ENCODE measurements at regions not wholly inside any gene's neighbourhood (a gene's known extent, or its start where the extent isn't known, plus 50 kb on each side); places are given as distances from the start of the nearest gene placed in this dataset.

DNA sequence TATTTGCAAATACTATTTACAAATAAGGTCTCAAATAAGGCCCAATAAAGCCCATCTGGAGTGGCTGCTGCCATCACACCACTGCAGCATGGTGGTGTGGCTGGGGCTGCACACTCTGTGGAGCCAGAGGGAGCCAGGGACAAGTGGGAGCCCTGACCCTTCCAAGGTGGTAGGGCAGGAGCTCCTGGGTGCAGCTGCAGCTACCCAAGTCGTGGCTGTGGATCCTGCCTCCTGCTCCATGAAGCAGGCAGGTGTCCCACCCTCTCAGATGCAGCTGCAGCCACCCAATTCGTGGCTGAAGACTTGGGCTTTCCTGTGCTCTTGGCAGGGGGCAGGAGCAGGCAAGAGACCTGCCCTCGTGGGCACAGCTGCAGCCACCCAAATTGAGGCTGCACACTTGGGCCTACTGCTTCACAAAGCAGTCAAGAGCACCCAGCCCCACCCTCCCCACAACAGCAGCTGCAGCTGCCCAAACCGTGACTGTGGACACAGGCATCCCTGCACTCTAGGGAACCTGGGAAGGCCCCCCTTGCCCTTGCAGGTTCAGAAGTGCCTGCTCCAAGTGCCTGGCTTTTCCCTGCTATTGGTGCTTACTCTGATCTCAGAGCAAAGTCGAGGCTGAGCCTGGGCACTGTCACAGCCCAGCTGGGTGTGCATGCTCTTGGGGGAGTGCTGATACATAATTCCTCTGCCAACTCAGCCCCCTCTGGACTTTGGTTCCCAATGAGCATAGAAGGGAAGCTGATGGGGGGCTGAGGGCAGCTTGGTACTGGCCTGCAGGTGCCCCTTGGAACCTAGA is 614.8 kb downstream of the PCDH18 start:
- no peak overlapping the region for H3K4me2 ChIP-seq (ENCODE audit: low read depth, low read length, poor library complexity, severe bottlenecking)
- H3K27ac ChIP-seq (ENCODE audit: low read depth, low read length) = no peak overlapping the region
- H3K9ac ChIP-seq (ENCODE audit: low read length) = no peak overlapping the region
- no peak overlapping the region for H2AFZ ChIP-seq (ENCODE audit: low read depth, low read length, severe bottlenecking)
- no peaks in the 10 kb centered on the region for H3F3A ChIP-seq (ENCODE audit: insufficient read depth)
- H3K27me3 ChIP-seq (ENCODE audit: low read length) = no peaks in the 10 kb centered on the region
- no peaks in the 10 kb centered on the region for H3K36me3 ChIP-seq (ENCODE audit: low read length)
- no peaks in the 10 kb centered on the region for H4K20me1 ChIP-seq (ENCODE audit: low read depth, low read length)
- no peak overlapping the region for H3K4me3 ChIP-seq (ENCODE audit: insufficient read depth, low read length, poor library complexity, severe bottlenecking)
- H3K79me2 ChIP-seq (ENCODE audit: insufficient read depth, low read length) = no peaks in the 10 kb centered on the region
- TF ChIP-seq EZH2phosphoT487 (conservative IDR thresholded peaks at IDR 0.05; ENCODE audit: low read length) = no peak
- TF ChIP-seq CTCF (IDR thresholded peaks at IDR 0.05; ENCODE audit: insufficient read depth, low read length, poor library complexity, severe bottlenecking) = no peak
- H3K9me2 ChIP-seq (replicated peaks; ENCODE audit: insufficient read depth, low read length) = no peaks in the 10 kb centered on the region
- no peaks in the 10 kb centered on the region for H3K9me3 ChIP-seq (ENCODE audit: insufficient read depth, low read length)

DNA sequence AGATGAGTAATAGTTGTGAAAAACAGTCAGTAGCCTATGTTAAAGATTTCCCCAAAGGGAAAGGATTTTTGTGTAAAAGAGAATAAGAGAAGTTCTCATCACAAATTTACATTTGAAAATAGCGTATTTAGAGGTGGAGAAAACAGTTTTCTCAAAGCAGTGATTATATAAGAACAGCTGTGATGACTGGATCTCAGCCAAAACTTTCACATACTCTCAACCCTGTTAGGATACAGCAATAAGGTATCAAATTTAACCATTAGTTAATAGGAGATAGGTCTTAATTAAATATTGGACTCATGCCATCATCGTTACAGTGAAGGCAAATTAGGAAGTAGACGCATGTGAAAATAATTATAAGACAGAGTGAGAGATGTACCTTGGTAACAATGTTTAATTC is 622.7 kb downstream of the PCDH18 start:
- H3K9me3 ChIP-seq (ENCODE audit: insufficient read depth, low read length) = no peaks in the 10 kb centered on the region
- H3K9ac ChIP-seq (ENCODE audit: low read length) = no peak overlapping the region
- no peaks in the 10 kb centered on the region for H3K27me3 ChIP-seq (ENCODE audit: low read length)
- H4K20me1 ChIP-seq (ENCODE audit: low read depth, low read length) = no peaks in the 10 kb centered on the region
- H3K27ac ChIP-seq (ENCODE audit: low read depth, low read length) = no peak overlapping the region
- H3F3A ChIP-seq (ENCODE audit: insufficient read depth) = no peaks in the 10 kb centered on the region
- no peak overlapping the region for H2AFZ ChIP-seq (ENCODE audit: low read depth, low read length, severe bottlenecking)
- no peaks in the 10 kb centered on the region for H3K36me3 ChIP-seq (ENCODE audit: low read length)
- TF ChIP-seq EZH2phosphoT487 (conservative IDR thresholded peaks at IDR 0.05; ENCODE audit: low read length) (no peak), CTCF (IDR thresholded peaks at IDR 0.05; ENCODE audit: insufficient read depth, low read length, poor library complexity, severe bottlenecking) (no peak)
- H3K79me2 ChIP-seq (ENCODE audit: insufficient read depth, low read length) = no peaks in the 10 kb centered on the region
- H3K9me2 ChIP-seq (replicated peaks; ENCODE audit: insufficient read depth, low read length) = no peaks in the 10 kb centered on the region
- H3K4me2 ChIP-seq (ENCODE audit: low read depth, low read length, poor library complexity, severe bottlenecking) = no peak overlapping the region
- H3K4me3 ChIP-seq (ENCODE audit: insufficient read depth, low read length, poor library complexity, severe bottlenecking) = no peak overlapping the region

DNA sequence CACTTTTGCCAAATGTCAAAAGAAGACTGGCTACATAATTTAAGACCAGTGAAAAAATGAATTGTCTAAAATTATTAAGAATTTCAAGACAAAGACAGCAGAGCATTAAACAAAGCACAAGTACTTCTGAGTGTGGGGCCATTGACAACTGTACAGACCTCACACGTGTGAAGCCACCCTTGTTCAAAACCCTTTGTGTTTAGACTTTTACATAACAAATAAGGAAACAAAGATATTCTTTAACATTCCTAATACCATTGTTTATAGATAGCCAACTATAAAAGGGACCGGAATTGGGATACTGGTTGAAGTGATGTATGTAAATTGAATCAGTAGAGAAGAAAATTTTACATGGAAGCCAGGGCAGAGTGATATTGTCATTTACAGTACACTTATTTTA is 624.2 kb downstream of the PCDH18 start:
- no peak overlapping the region for H3K4me3 ChIP-seq (ENCODE audit: insufficient read depth, low read length, poor library complexity, severe bottlenecking)
- H4K20me1 ChIP-seq (ENCODE audit: low read depth, low read length) = no peaks in the 10 kb centered on the region
- no peak overlapping the region for H3K27ac ChIP-seq (ENCODE audit: low read depth, low read length)
- H3K4me2 ChIP-seq (ENCODE audit: low read depth, low read length, poor library complexity, severe bottlenecking) = no peak overlapping the region
- no peaks in the 10 kb centered on the region for H3F3A ChIP-seq (ENCODE audit: insufficient read depth)
- no peaks in the 10 kb centered on the region for H3K27me3 ChIP-seq (ENCODE audit: low read length)
- TF ChIP-seq CTCF (IDR thresholded peaks at IDR 0.05; ENCODE audit: insufficient read depth, low read length, poor library complexity, severe bottlenecking) (no peak), EZH2phosphoT487 (conservative IDR thresholded peaks at IDR 0.05; ENCODE audit: low read length) (no peak)
- no peak overlapping the region for H3K9ac ChIP-seq (ENCODE audit: low read length)
- no peaks in the 10 kb centered on the region for H3K79me2 ChIP-seq (ENCODE audit: insufficient read depth, low read length)
- H2AFZ ChIP-seq (ENCODE audit: low read depth, low read length, severe bottlenecking) = no peak overlapping the region
- no peaks in the 10 kb centered on the region for H3K9me2 ChIP-seq (replicated peaks; ENCODE audit: insufficient read depth, low read length)
- H3K36me3 ChIP-seq (ENCODE audit: low read length) = no peaks in the 10 kb centered on the region
- no peaks in the 10 kb centered on the region for H3K9me3 ChIP-seq (ENCODE audit: insufficient read depth, low read length)

Data from SU-DHL-6 (cell line).